DMS 273 (cell line): ENCODE measurements at regions not wholly inside any gene's neighbourhood (a gene's known extent, or its start where the extent isn't known, plus 50 kb on each side); places are given as distances from the start of the nearest gene placed in this dataset.
A peak's percentile ranks its signal among the peaks of the same experiment; 100 is the strongest.

ENCODE experiments used
- DNase-seq: peaks from one replicate; lab custom pipeline; 2025; ENCODE audit not compliant: unreplicated experiment; lab: John Stamatoyannopoulos, UW

DNA sequence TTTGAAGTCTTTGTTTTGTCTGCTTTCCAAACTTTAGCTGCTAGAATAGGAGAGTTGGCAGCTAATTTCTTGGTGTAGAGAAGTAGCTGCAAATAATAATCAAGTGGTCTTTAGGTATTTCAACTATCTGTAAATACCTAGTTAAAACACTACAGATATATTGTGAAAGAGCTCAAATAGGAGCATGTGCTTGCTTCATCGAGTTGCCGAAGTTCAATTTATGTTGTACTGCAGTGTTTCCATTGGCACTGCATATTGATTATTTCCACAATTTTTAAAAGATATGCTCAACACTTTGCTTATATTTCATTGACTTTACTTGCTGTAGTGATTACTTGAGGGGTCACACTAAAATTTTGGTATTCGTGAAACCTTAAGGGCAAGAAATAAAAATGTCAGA is 131.6 kb upstream of the BMP4 start:
- DNase-seq, result no peak

DNA sequence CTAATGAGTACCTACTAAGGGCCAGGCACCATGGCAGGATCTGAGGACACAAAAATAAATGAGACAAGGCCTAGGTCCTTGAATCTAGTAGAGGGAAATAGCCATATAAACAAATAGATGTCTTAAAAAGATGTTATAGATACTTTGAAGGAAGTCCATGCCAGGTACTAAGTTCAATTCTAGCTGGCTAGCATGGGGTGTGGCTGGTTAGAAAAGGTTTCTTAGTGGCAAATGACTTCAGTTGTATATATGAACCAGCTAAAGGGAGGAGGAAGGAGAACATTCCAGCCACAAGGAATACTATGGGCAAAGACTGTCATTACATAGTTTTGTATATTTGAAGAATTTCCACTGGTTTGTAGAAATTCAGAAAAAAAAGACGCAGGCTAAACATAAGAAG is 133.6 kb upstream of the BMP4 start:
- DNase-seq, result no peak

DNA sequence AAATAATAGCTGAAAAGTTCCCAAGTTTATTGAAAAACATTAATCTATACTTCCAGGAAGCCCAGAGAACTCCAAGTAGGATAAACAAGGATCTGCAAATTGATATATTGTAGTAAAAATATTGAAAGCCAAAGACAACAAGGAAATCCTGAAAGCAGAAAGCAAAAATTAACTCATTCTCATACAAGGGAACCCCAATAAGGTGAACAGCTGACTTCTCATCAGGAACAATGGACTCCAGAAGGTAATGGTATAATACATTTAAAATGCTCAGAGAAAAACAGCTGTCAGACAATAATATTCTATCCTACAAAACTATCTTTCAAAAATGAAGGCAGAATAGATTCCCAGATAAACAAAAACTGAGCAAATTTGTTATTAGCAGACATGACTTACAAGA is 138.1 kb upstream of the BMP4 start:
- peak; percentile 6 for DNase-seq

DNA sequence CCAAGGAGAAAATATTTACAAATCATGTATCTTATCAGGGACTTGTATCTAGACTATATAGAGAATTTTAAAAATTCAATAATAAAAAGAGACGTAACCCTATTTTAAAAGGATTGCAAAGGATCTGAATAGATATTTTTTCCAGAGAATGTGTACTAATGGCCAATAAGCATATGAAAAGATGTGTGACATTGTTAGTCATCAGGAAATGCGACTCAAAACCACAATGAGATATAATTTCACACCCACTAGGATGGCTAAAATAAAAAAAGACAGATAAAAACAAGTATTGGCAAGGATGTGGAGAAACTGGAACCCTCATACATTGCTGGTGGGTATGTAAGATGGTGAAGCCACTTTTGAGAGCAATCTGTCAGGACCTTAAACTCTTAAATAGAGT is 141.9 kb upstream of the BMP4 start:
- no peak for DNase-seq

DNA sequence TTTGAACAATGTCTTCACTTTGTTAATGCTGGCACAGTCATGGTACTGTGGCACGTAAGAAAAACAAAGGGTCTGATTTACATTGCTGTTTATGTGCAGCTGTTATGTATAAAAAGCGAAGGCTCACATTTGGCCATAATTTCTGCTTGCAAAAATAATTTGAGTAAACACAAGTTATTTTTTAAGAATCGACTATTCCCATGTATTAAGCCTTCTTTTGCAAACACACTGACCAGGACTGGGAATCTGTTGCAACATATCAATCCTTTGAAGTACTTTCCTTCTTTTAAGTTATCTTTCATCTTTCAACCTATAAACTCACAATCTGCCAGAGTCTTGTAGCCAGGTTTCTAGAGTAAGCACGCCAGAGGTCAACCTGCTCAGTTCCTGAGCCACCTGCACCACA is 145.4 kb upstream of the BMP4 start:
- DNase-seq, result no peak

DNA sequence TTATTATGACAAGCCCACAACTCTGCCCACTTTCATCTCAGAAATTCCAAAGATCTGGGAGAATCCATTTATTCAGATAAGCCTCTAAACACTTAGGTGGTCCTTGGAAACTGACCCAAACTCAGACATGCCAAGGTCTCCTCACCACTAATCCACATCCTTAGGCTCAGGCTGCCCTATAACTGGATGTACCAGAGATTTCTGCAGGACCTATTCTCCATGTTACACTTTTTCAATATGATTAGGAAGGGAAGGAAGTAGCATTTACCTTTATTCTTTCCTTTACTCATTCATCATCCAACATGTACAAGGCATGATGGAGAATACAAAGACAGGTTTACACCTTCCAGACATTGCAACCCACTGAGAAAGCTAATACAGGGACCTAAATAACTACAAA is 145.9 kb upstream of the BMP4 start:
- DNase-seq, result no peak

DNA sequence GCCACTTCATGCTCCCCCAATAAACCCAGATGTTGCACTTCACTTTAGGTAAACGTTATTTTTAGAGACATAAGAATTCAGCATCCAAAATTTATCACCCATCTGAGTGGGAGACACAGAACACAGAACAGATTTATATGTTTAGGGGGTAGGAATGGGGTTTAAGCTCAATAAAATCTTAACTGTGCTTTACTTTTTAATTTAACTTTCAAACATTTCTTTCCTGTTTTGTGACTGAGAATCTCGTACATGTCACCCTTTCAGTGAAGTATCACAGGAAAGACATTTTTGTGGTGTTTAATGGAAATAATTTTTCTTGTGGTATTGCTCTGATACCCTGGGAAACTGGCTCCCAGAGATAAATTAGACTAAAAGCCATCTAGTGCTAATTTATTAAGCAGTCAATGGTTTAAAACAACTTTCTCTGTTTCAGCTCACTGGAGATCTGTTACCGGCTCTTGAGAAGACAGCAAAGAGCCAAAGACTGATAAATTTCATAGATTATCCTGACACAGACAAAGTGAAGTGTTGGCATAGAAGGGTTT is 148.0 kb upstream of the BMP4 start:
- no peak for DNase-seq

DNA sequence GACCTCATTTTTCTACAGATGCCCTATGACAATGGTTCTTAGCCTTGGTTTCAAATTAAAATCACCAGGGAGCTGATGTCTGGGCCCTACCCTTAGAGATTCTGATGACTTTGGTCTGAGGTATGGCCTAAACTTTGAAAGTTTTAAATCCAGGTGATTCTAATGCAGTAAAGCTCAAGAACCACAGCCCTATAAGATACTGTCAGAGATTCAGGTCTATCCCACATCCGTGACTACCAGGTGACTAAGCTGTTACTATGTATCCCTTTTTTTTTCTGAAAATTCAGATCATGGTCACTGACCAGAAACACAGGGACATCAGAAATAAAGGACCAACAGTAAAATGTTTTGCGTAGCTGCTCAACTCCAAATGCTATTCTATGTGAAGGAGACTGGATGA is 148.8 kb upstream of the BMP4 start:
- DNase-seq, result no peak

DNA sequence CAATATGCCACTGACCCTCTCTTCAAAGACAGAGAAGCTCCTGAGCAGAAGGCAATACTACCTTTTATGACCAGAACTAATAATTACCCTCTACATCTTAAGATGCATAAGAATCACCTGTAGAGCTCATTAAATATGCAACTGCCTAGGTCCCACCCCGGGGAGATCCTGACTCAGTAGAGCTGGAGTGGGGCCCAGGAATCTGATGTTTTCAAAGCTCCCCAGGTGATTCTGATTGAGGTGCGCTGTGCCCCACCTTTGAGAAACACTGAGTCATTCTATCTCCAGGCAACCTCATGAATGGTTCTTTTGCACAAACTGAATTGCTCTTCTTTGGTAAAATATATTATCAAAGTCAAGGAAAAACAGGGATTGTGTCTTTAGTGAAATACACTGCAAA is 149.3 kb upstream of the BMP4 start:
- no peak for DNase-seq

DNA sequence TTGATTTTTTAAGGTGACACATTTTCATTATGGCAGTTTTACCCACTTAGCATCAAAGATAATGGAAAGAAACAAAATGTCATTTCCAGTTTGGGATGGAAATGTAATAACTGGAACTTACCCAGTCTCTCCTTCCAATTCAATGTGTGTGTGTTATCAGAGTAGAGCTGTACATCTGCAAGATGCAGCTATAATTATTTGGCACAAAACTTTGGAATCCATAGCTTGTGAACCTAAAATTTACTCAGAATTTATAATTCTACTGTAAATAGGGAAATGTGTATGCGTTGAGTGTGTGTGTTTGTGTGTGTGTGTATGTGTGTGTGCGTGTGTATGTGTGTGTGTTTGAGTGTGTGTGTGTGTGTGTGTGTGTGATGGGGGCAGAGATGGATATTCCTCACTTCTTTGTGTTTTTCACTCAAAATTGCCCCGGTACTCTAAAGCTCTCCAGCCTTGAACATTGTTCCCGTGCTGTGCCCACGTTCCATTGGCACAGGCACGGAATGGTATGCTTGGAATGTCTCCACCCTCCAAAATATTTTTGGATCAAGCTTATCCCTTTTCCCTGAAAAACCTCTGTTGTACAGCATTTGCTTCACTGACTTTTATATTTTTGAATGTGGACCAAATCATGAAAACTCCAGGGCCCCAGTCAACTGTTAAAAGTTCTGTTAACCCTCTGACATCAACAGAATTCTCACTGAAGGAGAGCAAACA is 150.2 kb upstream of the BMP4 start:
- DNase-seq, result no peak

DNA sequence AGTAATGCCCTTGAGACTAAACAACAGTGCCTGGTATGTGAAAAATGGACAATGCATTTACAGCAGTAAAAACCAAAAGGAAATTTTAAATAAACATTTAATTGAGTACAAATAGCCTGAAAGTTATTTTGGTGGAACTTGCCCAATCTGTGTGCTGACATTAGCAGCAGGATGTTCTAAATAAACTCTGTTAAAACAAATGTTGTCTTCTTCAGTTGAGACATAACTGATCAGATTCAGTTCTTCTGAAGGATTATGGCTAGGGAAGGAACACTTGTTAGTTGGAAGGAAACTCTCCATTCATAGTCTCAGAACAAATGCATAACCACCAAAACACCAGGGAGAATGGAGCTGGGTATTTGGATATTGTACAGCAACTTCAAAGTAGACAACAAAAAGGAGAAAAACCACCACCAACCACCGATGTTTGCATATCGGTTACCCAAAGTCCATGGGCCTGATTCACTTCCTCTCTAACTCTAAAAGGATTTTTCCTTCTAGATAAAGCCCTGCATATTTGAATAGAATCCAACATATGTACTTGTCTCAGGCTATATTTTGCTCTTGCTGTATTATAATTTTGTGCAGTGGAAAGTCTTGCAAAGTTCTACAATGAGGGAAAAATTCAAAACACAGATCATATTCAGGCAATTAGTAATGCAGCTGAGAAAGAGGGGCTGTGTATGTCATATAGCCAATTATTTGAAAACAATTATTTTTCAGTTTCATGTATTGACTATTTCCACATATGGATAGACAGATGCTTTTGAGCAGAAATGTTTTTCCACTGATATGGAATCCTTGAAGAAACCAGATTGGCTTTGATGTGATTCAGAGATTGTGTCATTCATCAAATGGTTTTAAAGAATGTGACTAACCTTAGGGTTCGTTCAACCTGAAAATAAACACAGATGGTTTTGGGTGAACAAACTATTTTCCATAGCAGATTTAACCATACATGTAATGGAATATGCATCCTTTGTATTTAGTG is 152.2 kb upstream of the BMP4 start:
- peak; percentile 83 for DNase-seq

DNA sequence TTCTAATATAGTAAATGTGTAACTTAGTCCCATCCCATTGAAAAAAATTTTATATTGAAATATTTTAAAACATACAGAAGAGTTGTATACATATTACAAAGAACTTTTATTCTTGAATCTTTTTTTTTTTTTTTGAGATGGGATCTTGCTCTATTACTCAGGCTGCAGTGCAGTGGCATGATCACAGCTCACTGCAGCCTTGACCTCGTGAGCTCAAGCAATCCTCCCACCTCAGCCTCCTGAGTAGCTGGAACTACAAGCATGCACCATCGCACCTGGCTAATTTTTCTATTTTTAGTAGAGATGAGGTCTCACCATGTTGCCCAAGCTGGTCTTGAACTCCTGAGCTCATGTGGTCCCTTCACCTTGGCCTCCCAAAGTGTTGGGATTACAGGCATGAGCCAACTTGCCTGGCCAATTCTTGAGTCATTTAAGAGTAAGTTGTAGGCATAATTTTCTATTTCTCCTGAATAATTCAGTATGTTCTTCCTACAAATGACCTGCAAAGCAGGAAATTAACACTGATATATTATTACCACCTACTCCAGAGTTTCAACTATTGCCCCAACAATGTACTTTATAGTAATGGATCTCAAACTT is 153.0 kb upstream of the BMP4 start:
- DNase-seq, result no peak

DNA sequence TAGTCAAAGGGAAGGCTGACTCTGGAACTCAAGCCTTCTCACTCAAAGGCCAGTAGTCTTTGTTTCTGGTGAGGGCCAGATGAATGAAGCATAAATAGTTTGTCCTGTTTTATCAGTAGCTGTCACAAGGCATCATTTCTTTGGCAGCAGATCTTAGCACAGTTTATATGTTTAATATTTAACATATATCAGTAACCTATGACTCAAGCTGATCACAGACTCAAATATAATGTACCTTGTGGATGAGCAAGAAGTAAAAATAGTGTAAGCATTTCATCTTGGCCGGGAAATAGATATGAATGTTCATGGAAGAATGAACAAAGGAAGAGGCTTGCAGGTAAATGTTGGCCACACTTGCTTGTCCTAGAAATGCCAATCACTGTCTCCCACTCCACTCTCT is 158.3 kb upstream of the BMP4 start:
- DNase-seq, result no peak

DNA sequence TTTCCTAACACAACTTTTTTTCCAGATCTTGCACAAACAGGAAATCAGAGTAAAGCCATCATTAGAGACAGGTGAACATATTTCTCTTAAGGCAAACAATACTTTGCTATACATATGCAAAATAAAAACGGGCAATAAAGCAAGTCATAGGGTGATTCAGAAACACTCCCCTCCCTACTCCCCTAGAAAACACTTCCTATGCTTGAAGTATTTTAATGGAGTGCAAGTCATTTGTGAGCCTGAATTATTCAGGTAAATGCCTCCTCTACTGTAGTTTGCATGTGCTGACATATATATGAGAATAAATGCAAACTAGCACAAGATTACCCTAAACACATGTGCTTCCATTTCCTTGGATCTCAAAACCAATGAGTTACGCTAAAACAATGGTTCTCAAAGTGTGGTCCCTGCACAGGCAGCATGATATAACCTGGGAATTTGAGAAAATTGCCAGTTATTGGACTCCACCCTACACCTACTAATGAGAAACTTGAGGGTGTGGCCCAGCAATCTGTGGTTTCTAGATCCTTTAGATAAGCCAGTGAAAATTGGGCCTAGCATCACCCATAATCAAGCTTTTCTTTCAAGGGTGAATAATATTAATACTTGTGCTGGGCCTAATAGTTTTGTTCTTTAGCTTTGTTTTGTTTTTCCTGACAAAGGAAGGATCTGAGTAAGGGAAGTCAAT is 159.7 kb upstream of the BMP4 start:
- no peak for DNase-seq

DNA sequence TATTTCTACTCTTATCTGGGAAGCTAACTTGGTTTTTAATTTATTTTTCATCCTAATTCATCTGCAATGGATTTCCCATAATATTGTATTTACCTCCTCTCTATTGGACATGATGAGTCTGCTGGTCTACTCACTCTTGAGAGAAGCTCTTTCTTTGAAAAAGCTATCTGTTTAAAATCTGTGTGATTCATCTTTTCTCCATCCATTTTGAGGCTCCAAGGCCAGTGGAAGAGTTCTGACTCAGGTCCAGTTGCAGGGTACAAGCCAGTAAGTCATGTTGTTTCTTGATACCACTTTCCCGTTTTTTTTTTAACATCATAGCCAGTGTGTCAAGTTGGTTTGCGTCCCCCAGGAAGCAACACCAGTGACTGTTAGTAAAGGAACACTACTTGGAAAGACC is 160.3 kb upstream of the BMP4 start:
- DNase-seq, result no peak

DNA sequence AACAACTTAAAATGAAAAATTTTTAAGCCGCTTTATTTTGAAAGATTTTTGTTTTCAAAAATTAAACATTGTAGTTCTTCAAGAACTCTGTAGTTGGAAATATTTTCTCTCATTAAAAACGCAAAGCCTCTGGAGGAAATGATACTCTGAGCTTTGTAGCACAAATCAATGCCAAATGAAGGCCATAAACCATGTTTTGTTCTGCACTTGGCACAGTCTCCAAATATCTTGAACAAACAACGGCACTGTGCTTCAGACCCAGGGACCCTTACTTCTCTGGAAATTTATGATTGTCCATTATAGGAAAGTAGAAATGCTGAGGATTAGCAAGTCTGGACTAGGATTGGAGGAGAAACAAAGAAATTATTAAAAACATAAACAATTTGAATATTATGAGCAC is 160.8 kb upstream of the BMP4 start:
- no peak for DNase-seq

DNA sequence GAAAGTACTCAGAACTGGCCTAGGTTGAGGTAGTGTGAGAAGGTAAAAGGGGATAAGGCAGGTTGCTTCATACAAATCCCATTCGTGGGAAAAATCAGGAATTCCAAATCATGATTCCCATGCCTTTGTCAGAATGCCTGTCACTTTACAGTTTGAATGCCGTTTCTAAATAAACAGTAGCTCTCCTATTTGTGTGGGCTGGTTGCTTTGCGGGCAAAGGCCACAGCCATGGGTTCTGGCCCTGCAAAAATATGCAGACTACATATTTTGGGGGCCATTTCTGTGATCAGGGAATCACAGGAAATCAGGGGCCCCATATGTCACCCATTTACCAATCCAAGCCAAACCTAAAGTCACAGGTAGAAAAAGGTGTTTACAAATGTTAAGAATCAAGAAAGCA is 161.3 kb upstream of the BMP4 start:
- no peak for DNase-seq

DNA sequence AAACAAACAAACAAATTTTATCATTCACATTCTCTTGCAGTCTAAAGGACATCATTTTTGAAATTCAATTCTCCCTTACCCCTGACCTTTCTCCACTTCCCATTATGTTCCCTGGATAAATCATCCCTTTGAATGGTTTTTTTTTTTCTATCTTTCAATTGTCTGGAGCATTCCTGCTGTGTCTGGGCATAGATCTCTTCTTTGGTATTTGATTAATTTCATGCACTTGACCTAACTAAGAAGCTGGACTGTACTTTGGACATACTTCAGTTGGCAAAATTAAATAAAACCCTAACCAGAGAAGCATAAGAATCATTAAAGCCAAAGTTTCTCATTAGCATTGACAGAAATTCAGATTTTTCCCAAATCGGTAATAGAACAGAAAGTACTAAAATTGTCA is 163.6 kb upstream of the BMP4 start:
- no peak for DNase-seq

DNA sequence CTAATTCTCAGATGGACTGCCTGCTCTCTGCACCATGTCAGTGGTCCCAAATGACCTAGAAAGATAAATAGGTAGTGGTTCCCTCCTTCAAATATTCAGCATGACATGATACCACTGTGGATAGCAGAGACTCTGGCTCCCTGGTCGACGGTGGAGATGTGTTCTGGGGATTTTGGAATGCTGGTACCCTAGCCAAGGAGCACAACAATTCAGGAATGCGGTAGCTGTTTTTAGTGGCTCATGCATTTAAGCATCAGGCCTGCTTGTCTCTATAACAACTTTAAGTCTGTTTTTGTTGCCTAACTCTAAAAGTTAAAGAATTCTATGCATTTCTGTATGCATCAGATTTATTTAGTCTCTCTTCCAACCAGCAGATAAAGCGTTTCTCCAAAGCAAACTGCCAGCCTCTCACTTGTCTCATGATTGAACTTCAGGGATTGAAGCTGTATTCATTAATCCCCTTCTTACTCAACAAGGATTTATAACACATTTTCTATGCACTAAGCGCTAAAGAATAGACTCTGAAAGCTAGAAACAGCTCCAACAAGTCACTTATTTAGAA is 164.9 kb upstream of the BMP4 start:
- no peak for DNase-seq

DNA sequence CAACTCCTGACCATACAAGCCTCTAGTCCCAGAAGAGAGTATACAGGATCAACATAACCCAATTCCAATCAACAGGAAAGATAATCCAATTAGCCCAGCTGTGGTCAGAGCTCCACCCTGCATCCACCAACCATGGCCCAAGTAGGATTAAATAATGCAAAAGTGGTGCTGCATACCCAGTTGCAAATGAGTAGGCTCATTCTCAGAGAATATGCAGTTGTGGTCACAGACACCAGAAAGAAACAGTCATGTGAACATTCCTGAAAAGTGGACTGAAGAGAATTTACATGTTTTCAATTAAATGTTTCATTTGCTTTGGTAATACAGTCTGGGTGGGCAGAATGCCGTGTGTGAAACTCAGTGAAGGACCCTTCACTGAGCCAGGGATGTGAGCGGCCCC is 167.2 kb upstream of the BMP4 start:
- DNase-seq, result no peak

DNA sequence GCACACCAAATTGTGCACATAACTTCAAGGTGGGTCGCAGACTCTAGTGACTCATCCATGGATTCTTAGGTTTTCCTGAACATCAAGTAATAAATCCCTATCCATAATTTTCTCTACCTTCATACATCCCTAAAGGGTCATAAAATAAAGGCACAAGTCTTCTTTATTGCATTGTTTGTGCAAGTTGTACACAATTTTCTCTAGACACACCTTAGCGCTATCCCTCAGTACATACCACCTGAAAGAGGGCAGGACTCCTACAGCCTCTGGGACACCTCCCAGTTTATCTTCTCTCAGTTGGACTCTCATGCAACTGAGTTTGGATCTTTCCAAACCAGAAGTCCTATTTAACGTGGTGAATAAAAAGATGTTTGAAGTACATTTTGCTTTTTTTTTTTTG is 168.5 kb upstream of the BMP4 start:
- DNase-seq, result no peak
